K562 (cell line): ENCODE measurements at regions not wholly inside any gene's neighbourhood (a gene's known extent, or its start where the extent isn't known, plus 50 kb on each side); places are given as distances from the start of the nearest gene placed in this dataset.

Source experiments
- ATAC-seq: fragments of 200-7000 bp; cut with Tn5 transposase; 3 replicates; pipeline ENCODE4 v1.9.1; 2020; ENCODE audit warnings: moderate library complexity
- BruUV-seq: library from RNA; stranded (reverse); fragments of 400-500 nt; replicated peaks from 2 replicates; lab custom pipeline; 2021; lab: Mats Ljungman, UMichigan
- CTCF ChIA-PET: fragments of 300-600 bp; formaldehyde crosslinking; extraction: SDS; loops from one replicate; lab custom pipeline; 2021; ENCODE audit warnings: low intra/inter-chr PET ratio; lab: Yijun Ruan, JAX
- POLR2A ChIA-PET: fragments of 300-600, 350-650 bp; sonication (Branson Sonifier 250); formaldehyde crosslinking; extraction: SDS; loops from one replicate; lab custom pipeline; 2021; ENCODE audit warnings: antibody characterized with exemption, inconsistent platforms; lab: Yijun Ruan, JAX
- DNase-seq, 4 experiments: peaks; one replicate each; pipeline versions ENCODE4 v3.0.0 to v3.0.0-alpha.2; 2011 to 2018; ENCODE audit warnings: low spot score in 3 of 4, mixed read lengths in 3 of 4; ENCODE audit errors: extremely low read depth in 1 of 4
- FAIRE-seq: peaks from 2 replicates; lab custom pipeline; 2011; peaks lifted over from hg19 to GRCh38; lab: Jason Lieb, UNC
- H2AFZ ChIP-seq: 2 replicates; pipeline ENCODE4 v1.6.0; 2011; ENCODE audit warnings: low read depth, low read length, control low read depth, inconsistent platforms
- H3K27ac ChIP-seq: fragments of 200-600 bp; 3 replicates; pipeline ENCODE4 v1.8.0; 2011; ENCODE audit warnings: low read depth, mild to moderate bottlenecking, control low read depth, inconsistent platforms, low read length, moderate library complexity, mixed read lengths; ENCODE audit errors: extremely low read depth
- H3K27me3 ChIP-seq, 2 experiments: fragments of 300-600 bp in 1 of 2; 2 replicates in 1 of 2; 3 replicates in 1 of 2; pipeline versions ENCODE4 v1.6.0 to v1.8.0; 2011; ENCODE audit warnings: inconsistent platforms in 2 of 2, low read length in 2 of 2, mild to moderate bottlenecking in 1 of 2, mixed read lengths in 1 of 2, moderate library complexity in 1 of 2; ENCODE audit not compliant: control insufficient read depth in 2 of 2, insufficient read depth in 2 of 2
- H3K36me3 ChIP-seq: fragments of 300-600 bp; 3 replicates; pipeline ENCODE4 v1.8.0; 2011; ENCODE audit warnings: mild to moderate bottlenecking, low read length, inconsistent platforms; ENCODE audit not compliant: control insufficient read depth, insufficient read depth
- H3K4me1 ChIP-seq, 2 experiments: fragments of 200-600 bp in 1 of 2; replicated peaks in 1 of 2; 2 replicates in 1 of 2; 3 replicates in 1 of 2; pipeline versions ENCODE4 v1.5.1 to v1.8.0; 2011; ENCODE audit warnings: inconsistent platforms in 2 of 2, low read length in 2 of 2, mild to moderate bottlenecking in 1 of 2, mixed read lengths in 1 of 2, moderate library complexity in 1 of 2; ENCODE audit not compliant: control insufficient read depth in 2 of 2, insufficient read depth in 2 of 2
- H3K4me2 ChIP-seq: 2 replicates; pipeline ENCODE4 v1.6.1; 2011; ENCODE audit warnings: low read length, control low read depth, inconsistent platforms, mixed read lengths; ENCODE audit not compliant: insufficient read depth
- H3K4me3 ChIP-seq: fragments of 200-600 bp; sonication (generic), shearing (Covaris generic); 2 replicates; pipeline ENCODE4 v1.5.1; 2016; ENCODE audit warnings: control low read depth, inconsistent platforms
- H3K79me2 ChIP-seq: fragments of 200-600 bp; 3 replicates; pipeline ENCODE4 v1.8.0; 2011; ENCODE audit warnings: low read length, inconsistent platforms; ENCODE audit not compliant: control insufficient read depth, insufficient read depth
- H3K9ac ChIP-seq, 2 experiments: 2 replicates each; pipeline versions ENCODE4 v1.6.0 to v1.6.1; 2011; ENCODE audit warnings: low read depth in 2 of 2, low read length in 2 of 2, control low read depth in 1 of 2, inconsistent platforms in 1 of 2, mild to moderate bottlenecking in 1 of 2, mixed read lengths in 1 of 2; ENCODE audit not compliant: insufficient read depth in 1 of 2
- H3K9me1 ChIP-seq: one replicate; pipeline ENCODE4 v1.6.0; 2011; ENCODE audit warnings: inconsistent platforms, mild to moderate bottlenecking, low read length, moderate library complexity; ENCODE audit not compliant: control insufficient read depth, insufficient read depth
- H3K9me3 ChIP-seq: replicated peaks from 2 replicates; pipeline ENCODE4 v1.5.1; 2011; ENCODE audit warnings: low read depth, low read length, inconsistent platforms; ENCODE audit not compliant: control insufficient read depth, insufficient read depth
- H4K20me1 ChIP-seq: replicated peaks from 2 replicates; pipeline ENCODE4 v1.6.1; 2011; ENCODE audit warnings: low read length, inconsistent platforms, mixed read lengths; ENCODE audit not compliant: control insufficient read depth, insufficient read depth
- CXXC5 ChIP-seq: fragments of 250-450 bp; sonication (Bioruptor Pico); IDR thresholded peaks from 2 replicates; pipeline ENCODE4 v1.8.0; 2022; ENCODE audit warnings: inconsistent platforms, mild to moderate bottlenecking, moderate library complexity
- MCM3 ChIP-seq: fragments of 450-650 bp; IDR thresholded peaks from 2 replicates; pipeline ENCODE4 v1.6.1; 2016
- SMARCA5 ChIP-seq: fragments of 450-650 bp; IDR thresholded peaks from 2 replicates; pipeline ENCODE4 v1.6.1; 2016
- ZNF197 ChIP-seq: fragments of 200-800 bp; sonication (Bioruptor generic); IDR thresholded peaks from 2 replicates; pipeline ENCODE4 v1.6.1; 2016; ENCODE audit warnings: low read depth, missing genetic modification characterization, missing compliant biosample characterization
- ZNF311 ChIP-seq: fragments of 250-450 bp; sonication (Bioruptor Pico); IDR thresholded peaks from 2 replicates; pipeline ENCODE4 v1.4.0; 2020; ENCODE audit warnings: mild to moderate bottlenecking, moderate library complexity
- WGBS: fragments of 100-300 bp; shearing (Covaris generic); methylation state at CpG from one replicate; pipeline ENCODE4 v1.1.6; 2016; ENCODE audit warnings: low coverage, mixed read lengths; ENCODE audit not compliant: insufficient coverage; ENCODE audit errors: missing lambda C conversion rate; 5-methylcytosine and 5-hydroxymethylcytosine counted together
- in situ Hi-C: fragments of 300-500 bp; cut with MboI; formaldehyde crosslinking; loops from 4 replicates; pipeline ENCODE4 v1.15.0; 2018; ENCODE audit warnings: inconsistent platforms, mixed read lengths
- intact Hi-C: fragments of 100-400 bp; cut with micrococcal nuclease; formaldehyde crosslinking; loops from 2 replicates; pipeline ENCODE4 v1.14.2; 2022
- TF ChIP-seq, protein P1 (sequence below): fragments of 250-450 bp; sonication (Bioruptor Pico); IDR thresholded peaks from 2 replicates; pipeline ENCODE4 v1.5.0; 2022; ENCODE audit warnings: mild to moderate bottlenecking
- TF ChIP-seq, protein P2 (sequence below): fragments of 250-450 bp; sonication (Bioruptor Pico); IDR thresholded peaks from 2 replicates; pipeline ENCODE4 v1.4.0; 2020; ENCODE audit warnings: borderline replicate concordance

GRCh38 chr13:78409172-78409571 lies 194.2 kb downstream of the POU4F1 start:
- in situ Hi-C loops (no loop called here), intact Hi-C loops (no loop called here)
- no peak for FAIRE-seq
- Histone ChIP-seq H3K27ac (no peak overlapping the region), H3K9ac (no peak overlapping the region), H3K9me3 (no peaks in the 10 kb centered on the region), H3K4me2 (no peak overlapping the region), H3K27me3 (no peaks in the 10 kb centered on the region), H4K20me1 (no peaks in the 10 kb centered on the region), H2AFZ (no peak overlapping the region), H3K9me1 (no peaks in the 10 kb centered on the region), H3K4me1 (no peaks in the 10 kb centered on the region), H3K4me3 (no peak overlapping the region), H3K36me3 (no peaks in the 10 kb centered on the region), H3K79me2 (no peaks in the 10 kb centered on the region)
- CTCF ChIA-PET: no interaction called here
- no TSS peak for BruUV-seq
- no peak for ATAC-seq
- DNase-seq: no peak
- TF ChIP-seq, protein P1, sequence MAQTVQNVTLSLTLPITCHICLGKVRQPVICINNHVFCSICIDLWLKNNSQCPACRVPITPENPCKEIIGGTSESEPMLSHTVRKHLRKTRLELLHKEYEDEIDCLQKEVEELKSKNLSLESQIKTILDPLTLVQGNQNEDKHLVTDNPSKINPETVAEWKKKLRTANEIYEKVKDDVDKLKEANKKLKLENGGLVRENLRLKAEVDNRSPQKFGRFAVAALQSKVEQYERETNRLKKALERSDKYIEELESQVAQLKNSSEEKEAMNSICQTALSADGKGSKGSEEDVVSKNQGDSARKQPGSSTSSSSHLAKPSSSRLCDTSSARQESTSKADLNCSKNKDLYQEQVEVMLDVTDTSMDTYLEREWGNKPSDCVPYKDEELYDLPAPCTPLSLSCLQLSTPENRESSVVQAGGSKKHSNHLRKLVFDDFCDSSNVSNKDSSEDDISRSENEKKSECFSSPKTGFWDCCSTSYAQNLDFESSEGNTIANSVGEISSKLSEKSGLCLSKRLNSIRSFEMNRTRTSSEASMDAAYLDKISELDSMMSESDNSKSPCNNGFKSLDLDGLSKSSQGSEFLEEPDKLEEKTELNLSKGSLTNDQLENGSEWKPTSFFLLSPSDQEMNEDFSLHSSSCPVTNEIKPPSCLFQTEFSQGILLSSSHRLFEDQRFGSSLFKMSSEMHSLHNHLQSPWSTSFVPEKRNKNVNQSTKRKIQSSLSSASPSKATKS (CRISPR knock-in tag): no peak
- no peak for TF ChIP-seq SMARCA5
- TF ChIP-seq ZNF311: no peak
- no peak for TF ChIP-seq ZNF197 (CRISPR knock-in tag)
- TF ChIP-seq CXXC5 (CRISPR knock-in tag): no peak
- no peak for TF ChIP-seq MCM3
- TF ChIP-seq, protein P2, sequence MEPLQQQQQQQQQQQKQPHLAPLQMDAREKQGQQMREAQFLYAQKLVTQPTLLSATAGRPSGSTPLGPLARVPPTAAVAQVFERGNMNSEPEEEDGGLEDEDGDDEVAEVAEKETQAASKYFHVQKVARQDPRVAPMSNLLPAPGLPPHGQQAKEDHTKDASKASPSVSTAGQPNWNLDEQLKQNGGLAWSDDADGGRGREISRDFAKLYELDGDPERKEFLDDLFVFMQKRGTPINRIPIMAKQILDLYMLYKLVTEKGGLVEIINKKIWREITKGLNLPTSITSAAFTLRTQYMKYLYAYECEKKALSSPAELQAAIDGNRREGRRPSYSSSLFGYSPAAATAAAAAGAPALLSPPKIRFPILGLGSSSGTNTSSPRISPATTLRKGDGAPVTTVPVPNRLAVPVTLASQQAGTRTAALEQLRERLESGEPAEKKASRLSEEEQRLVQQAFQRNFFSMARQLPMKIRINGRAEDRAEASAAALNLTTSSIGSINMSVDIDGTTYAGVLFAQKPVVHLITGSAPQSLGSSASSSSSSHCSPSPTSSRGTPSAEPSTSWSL: no peak
- POLR2A ChIA-PET: no interaction called here
- 4% methylated on average over 2 of the region's 2 CpGs for WGBS
